H1 (cell line): ENCODE measurements at regions not wholly inside any gene's neighbourhood (a gene's known extent, or its start where the extent isn't known, plus 50 kb on each side); places are given as distances from the start of the nearest gene placed in this dataset.

Source experiments
- CTCF ChIA-PET: fragments of 300-600 bp; sonication (Branson Sonifier 250); formaldehyde crosslinking; loops from one replicate; lab custom pipeline; 2021; ENCODE audit not compliant: partially characterized antibody; lab: Charles Lee
- POLR2A ChIA-PET: fragments of 300-600 bp; sonication (Branson Sonifier 250); formaldehyde crosslinking; loops from one replicate; lab custom pipeline; 2021; ENCODE audit warnings: inconsistent platforms; ENCODE audit not compliant: partially characterized antibody; lab: Charles Lee
- DNase-seq, 2 experiments: peaks; one replicate each; pipeline versions ENCODE4 v3.0.0 to v3.0.0-alpha.2; 2010 to 2022; ENCODE audit warnings: low spot score in 2 of 2, low read depth in 1 of 2, mixed read lengths in 1 of 2
- FAIRE-seq: peaks from 2 replicates; lab custom pipeline; 2011; peaks lifted over from hg19 to GRCh38; lab: Jason Lieb, UNC
- H2AFZ ChIP-seq: 2 replicates; pipeline ENCODE4 v1.8.1; 2012; ENCODE audit warnings: low read length, inconsistent platforms
- H2AK5ac ChIP-seq: 2 replicates; pipeline ENCODE4 v1.6.1; 2013; ENCODE audit warnings: low read depth, low read length
- H2BK120ac ChIP-seq: replicated peaks from 2 replicates; pipeline ENCODE3; 2013; ENCODE audit warnings: low read depth, low read length, inconsistent platforms
- H2BK12ac ChIP-seq: 2 replicates; pipeline ENCODE4 v1.6.1; 2013; ENCODE audit warnings: low read depth, low read length
- H2BK15ac ChIP-seq: 2 replicates; pipeline ENCODE4 v1.6.1; 2013; ENCODE audit warnings: low read length
- H2BK20ac ChIP-seq: 2 replicates; pipeline ENCODE4 v1.6.1; 2013; ENCODE audit warnings: low read length
- H2BK5ac ChIP-seq: 2 replicates; pipeline ENCODE4 v1.6.1; 2013; ENCODE audit warnings: low read depth, low read length
- H3K14ac ChIP-seq: 2 replicates; pipeline ENCODE4 v1.6.1; 2013; ENCODE audit warnings: inconsistent platforms; ENCODE audit not compliant: insufficient read length
- H3K18ac ChIP-seq: 2 replicates; pipeline ENCODE4 v1.6.1; 2013; ENCODE audit warnings: low read length; ENCODE audit errors: extremely low read depth
- H3K23ac ChIP-seq: 2 replicates; pipeline ENCODE4 v1.6.1; 2013; ENCODE audit warnings: inconsistent platforms; ENCODE audit not compliant: insufficient read length
- H3K23me2 ChIP-seq: 2 replicates; pipeline ENCODE4 v1.6.1; 2013; ENCODE audit warnings: low read depth, low read length
- H3K27ac ChIP-seq: 2 replicates; pipeline ENCODE4 v1.6.1; 2011; ENCODE audit warnings: low read depth, low read length, inconsistent platforms
- H3K27me3 ChIP-seq, 4 experiments: replicated peaks in 1 of 4; 1 replicate in 1 of 4; 2 replicates in 3 of 4; pipeline versions ENCODE4 v1.6.1 to v1.8.1; 2011 to 2013; ENCODE audit warnings: low read length in 3 of 4, mild to moderate bottlenecking in 3 of 4, inconsistent platforms in 2 of 4, mixed read lengths in 2 of 4, moderate library complexity in 1 of 4; ENCODE audit not compliant: control insufficient read depth in 3 of 4, insufficient read depth in 3 of 4; ENCODE audit errors: extremely low read depth in 1 of 4
- H3K36me3 ChIP-seq, 4 experiments: 2 replicates each; pipeline versions ENCODE4 v1.6.1 to v1.8.1; 2011 to 2013; ENCODE audit warnings: mild to moderate bottlenecking in 4 of 4, low read length in 3 of 4, moderate library complexity in 2 of 4, control low read depth in 1 of 4, inconsistent platforms in 1 of 4; ENCODE audit not compliant: insufficient read depth in 4 of 4, control insufficient read depth in 2 of 4
- H3K4ac ChIP-seq: replicated peaks from 2 replicates; pipeline ENCODE3; 2013; ENCODE audit warnings: low read length, low read depth, mixed read lengths, inconsistent platforms; ENCODE audit not compliant: insufficient read length
- H3K4me1 ChIP-seq, 4 experiments: replicated peaks in 1 of 4; 1 replicate in 1 of 4; 2 replicates in 3 of 4; pipeline versions ENCODE4 v1.6.1 to v1.8.1; 2011 to 2013; ENCODE audit warnings: low read length in 3 of 4, inconsistent platforms in 2 of 4, mixed read lengths in 1 of 4; ENCODE audit not compliant: insufficient read depth in 4 of 4, control insufficient read depth in 3 of 4
- H3K4me2 ChIP-seq, 2 experiments: 2 replicates each; pipeline versions ENCODE4 v1.6.1 to v1.8.1; 2011 to 2013; ENCODE audit warnings: low read depth in 2 of 2, low read length in 2 of 2, control low read depth in 1 of 2, inconsistent platforms in 1 of 2, mild to moderate bottlenecking in 1 of 2; ENCODE audit not compliant: insufficient read depth in 1 of 2
- H3K4me3 ChIP-seq, 4 experiments: fragments of 200-600, 300-600 bp in 1 of 4; sonication (generic), shearing (Covaris generic), sonication (Bioruptor Twin) in 1 of 4; 2 replicates each; pipeline versions ENCODE4 v1.5.1 to v1.8.1; 2011 to 2016; ENCODE audit warnings: low read length in 4 of 4, low read depth in 3 of 4, control low read depth in 2 of 4, inconsistent platforms in 2 of 4, mild to moderate bottlenecking in 2 of 4, mixed read lengths in 1 of 4, moderate library complexity in 1 of 4; ENCODE audit not compliant: insufficient read depth in 2 of 4; ENCODE audit errors: extremely low read depth in 1 of 4
- H3K56ac ChIP-seq: replicated peaks from 2 replicates; pipeline ENCODE3; 2013; ENCODE audit warnings: low read depth, mild to moderate bottlenecking, mixed read lengths, low read length, inconsistent platforms; ENCODE audit not compliant: insufficient read length
- H3K79me1 ChIP-seq: 2 replicates; pipeline ENCODE4 v1.6.1; 2013; ENCODE audit warnings: low read depth, low read length, control low read depth
- H3K79me2 ChIP-seq, 2 experiments: 2 replicates each; pipeline versions ENCODE4 v1.6.1 to v1.8.1; 2012 to 2013; ENCODE audit warnings: low read length in 2 of 2, mild to moderate bottlenecking in 2 of 2, inconsistent platforms in 1 of 2; ENCODE audit not compliant: insufficient read depth in 2 of 2, control insufficient read depth in 1 of 2
- H3K9ac ChIP-seq, 4 experiments: replicated peaks in 1 of 4; 1 replicate in 1 of 4; 2 replicates in 3 of 4; pipeline versions ENCODE4 v1.6.1 to v1.8.1; 2011 to 2013; ENCODE audit warnings: low read depth in 3 of 4, low read length in 3 of 4, control low read depth in 2 of 4, mild to moderate bottlenecking in 2 of 4, moderate library complexity in 2 of 4, inconsistent platforms in 1 of 4; ENCODE audit errors: extremely low read depth in 1 of 4
- H3K9me3 ChIP-seq, 2 experiments: 2 replicates each; pipeline versions ENCODE4 v1.6.1 to v1.8.1; 2012 to 2013; ENCODE audit warnings: mild to moderate bottlenecking in 2 of 2, moderate library complexity in 2 of 2, control low read depth in 1 of 2, inconsistent platforms in 1 of 2, low read depth in 1 of 2, low read length in 1 of 2, mixed read lengths in 1 of 2; ENCODE audit not compliant: insufficient read depth in 2 of 2
- H4K20me1 ChIP-seq, 2 experiments: replicated peaks in 1 of 2; 2 replicates each; pipeline versions ENCODE3 to v1.8.1; 2011 to 2013; ENCODE audit warnings: inconsistent platforms in 2 of 2, low read length in 2 of 2, mild to moderate bottlenecking in 1 of 2; ENCODE audit not compliant: insufficient read depth in 2 of 2, control insufficient read depth in 1 of 2
- H4K5ac ChIP-seq: 2 replicates; pipeline ENCODE4 v1.6.1; 2013; ENCODE audit warnings: low read length, low read depth, mixed read lengths, inconsistent platforms; ENCODE audit not compliant: insufficient read length
- H4K8ac ChIP-seq: 2 replicates; pipeline ENCODE4 v1.8.0; 2013; ENCODE audit warnings: mild to moderate bottlenecking, moderate library complexity, low read length, inconsistent platforms; ENCODE audit not compliant: insufficient read depth; ENCODE audit errors: extremely low read depth
- H4K91ac ChIP-seq: replicated peaks from 2 replicates; pipeline ENCODE3; 2013; ENCODE audit warnings: low read length, mixed read lengths, inconsistent platforms; ENCODE audit not compliant: insufficient read length
- GABPA ChIP-seq: IDR thresholded peaks from 2 replicates; pipeline ENCODE4 v1.6.1; 2011; ENCODE audit warnings: mild to moderate bottlenecking, low read length, moderate library complexity, borderline replicate concordance; ENCODE audit not compliant: insufficient read depth
- HDAC2 ChIP-seq, 2 experiments: fragments of 300-600 bp in 1 of 2; sonication (generic) in 1 of 2; IDR thresholded peaks; 2 replicates each; pipeline ENCODE4 v1.6.1; 2011 to 2012; ENCODE audit warnings: low read depth in 2 of 2, low read length in 2 of 2, mild to moderate bottlenecking in 2 of 2, moderate library complexity in 2 of 2, borderline replicate concordance in 1 of 2, inconsistent platforms in 1 of 2
- JUND ChIP-seq: IDR thresholded peaks from 2 replicates; pipeline ENCODE4 v1.6.1; 2011; ENCODE audit warnings: mild to moderate bottlenecking, improper control_type of control experiment, low read length
- NANOG ChIP-seq: IDR thresholded peaks from 2 replicates; pipeline ENCODE4 v1.6.1; 2011; ENCODE audit warnings: low read length, low read depth, mild to moderate bottlenecking, inconsistent platforms; ENCODE audit not compliant: insufficient read depth, poor library complexity, severe bottlenecking
- POLR2AphosphoS5 ChIP-seq: IDR thresholded peaks from 2 replicates; pipeline ENCODE4 v1.6.1; 2011; ENCODE audit warnings: low read depth, low read length
- POU5F1 ChIP-seq: IDR thresholded peaks from 2 replicates; pipeline ENCODE4 v1.6.1; 2011; ENCODE audit warnings: low read depth, mild to moderate bottlenecking, low read length, moderate library complexity
- RXRA ChIP-seq: IDR thresholded peaks from 2 replicates; pipeline ENCODE4 v1.6.1; 2011; ENCODE audit warnings: low read depth, mild to moderate bottlenecking, low read length, moderate library complexity; ENCODE audit not compliant: insufficient read depth
- TCF12 ChIP-seq: IDR thresholded peaks from 2 replicates; pipeline ENCODE4 v1.6.1; 2011; ENCODE audit warnings: low read depth, mild to moderate bottlenecking, low read length
- ZNF274 ChIP-seq: IDR thresholded peaks from 2 replicates; pipeline ENCODE4 v1.7.0; 2012; ENCODE audit warnings: low read length, borderline replicate concordance; ENCODE audit errors: extremely low read depth
- WGBS, 2 experiments: shearing (Covaris generic) in 1 of 2; methylation state at CpG; one replicate each; pipeline versions ENCODE4 v1.1.6 to v1.1.7; 2013 to 2015; ENCODE audit warnings: low lambda C conversion rate in 2 of 2, mixed read lengths in 2 of 2, inconsistent platforms in 1 of 2, low coverage in 1 of 2, missing lambda C conversion rate in 1 of 2; ENCODE audit not compliant: insufficient replicate concordance in 2 of 2, insufficient coverage in 1 of 2, insufficient read length in 1 of 2; ENCODE audit errors: extremely low coverage in 1 of 2, missing lambda C conversion rate in 1 of 2; 5-methylcytosine and 5-hydroxymethylcytosine counted together

GRCh38 chr3:83460052-83460451, 1498.7 kb upstream of the CADM2 start:
- no peak overlapping the region for H3K4me3 ChIP-seq
- H3K4me1 ChIP-seq: no peaks in the 10 kb centered on the region; a peak in 2 of 7 replicates
- no peak overlapping the region for H2BK5ac ChIP-seq
- no peak overlapping the region for H4K91ac ChIP-seq
- no peaks in the 10 kb centered on the region for H3K27me3 ChIP-seq
- no peak overlapping the region for H3K4ac ChIP-seq
- H3K14ac ChIP-seq: no peak overlapping the region
- H3K4me2 ChIP-seq: no peak overlapping the region
- FAIRE-seq: no peak
- H3K79me1 ChIP-seq: no peaks in the 10 kb centered on the region
- H4K8ac ChIP-seq: no peak overlapping the region
- H3K36me3 ChIP-seq: no peaks in the 10 kb centered on the region
- DNase-seq: no peak
- H3K23me2 ChIP-seq: no peaks in the 10 kb centered on the region
- no peak overlapping the region for H2BK20ac ChIP-seq
- no peak overlapping the region for H4K5ac ChIP-seq
- H2AFZ ChIP-seq: no peak overlapping the region
- no peak overlapping the region for H2BK12ac ChIP-seq
- H3K23ac ChIP-seq: no peak overlapping the region
- POLR2A ChIA-PET: no interaction called here
- H3K9ac ChIP-seq: no peak overlapping the region
- H3K79me2 ChIP-seq: no peaks in the 10 kb centered on the region
- no peak overlapping the region for H3K27ac ChIP-seq
- TF ChIP-seq RXRA (no peak), GABPA (no peak), POLR2AphosphoS5 (no peak), HDAC2 (IDR thresholded peaks at IDR 0.05; ENCODE audit: borderline replicate concordance in 1 of 2, low read depth in 2 of 2, low read length in 2 of 2) (no peak), TCF12 (no peak), ZNF274 (no peak), JUND (no peak), POU5F1 (no peak), NANOG (no peak)
- H4K20me1 ChIP-seq: no peaks in the 10 kb centered on the region
- H3K56ac ChIP-seq: no peak overlapping the region
- H2BK15ac ChIP-seq: no peak overlapping the region
- WGBS, 2 experiments: 89% methylated on average over 2 of the region's 2 CpGs; no CpG with 5 or more reads in 1 of the 2 experiments
- CTCF ChIA-PET: no interaction called here
- H2BK120ac ChIP-seq: no peak overlapping the region
- no peaks in the 10 kb centered on the region for H3K9me3 ChIP-seq
- no peak overlapping the region for H2AK5ac ChIP-seq
- no peak overlapping the region for H3K18ac ChIP-seq
